ENCODE measurements at regions not wholly inside any gene's neighbourhood (a gene's known extent, or its start where the extent isn't known, plus 50 kb on each side); places are given as distances from the start of the nearest gene placed in this dataset.

- no peaks in the 10 kb centered on the region for H3K4me1 Mint-ChIP-seq
- H3K27me3 Mint-ChIP-seq (ENCODE audit: low read depth) = no peaks in the 10 kb centered on the region
- peaks cover 3% of the 10 kb centered on the region for H3K36me3 Mint-ChIP-seq
- peaks cover 4% of the 10 kb centered on the region for H3K9me3 Mint-ChIP-seq
- no peak overlapping the region for H3K4me3 Mint-ChIP-seq
- no peak overlapping the region for H3K27ac Mint-ChIP-seq
- TF ChIP-seq, protein P1, sequence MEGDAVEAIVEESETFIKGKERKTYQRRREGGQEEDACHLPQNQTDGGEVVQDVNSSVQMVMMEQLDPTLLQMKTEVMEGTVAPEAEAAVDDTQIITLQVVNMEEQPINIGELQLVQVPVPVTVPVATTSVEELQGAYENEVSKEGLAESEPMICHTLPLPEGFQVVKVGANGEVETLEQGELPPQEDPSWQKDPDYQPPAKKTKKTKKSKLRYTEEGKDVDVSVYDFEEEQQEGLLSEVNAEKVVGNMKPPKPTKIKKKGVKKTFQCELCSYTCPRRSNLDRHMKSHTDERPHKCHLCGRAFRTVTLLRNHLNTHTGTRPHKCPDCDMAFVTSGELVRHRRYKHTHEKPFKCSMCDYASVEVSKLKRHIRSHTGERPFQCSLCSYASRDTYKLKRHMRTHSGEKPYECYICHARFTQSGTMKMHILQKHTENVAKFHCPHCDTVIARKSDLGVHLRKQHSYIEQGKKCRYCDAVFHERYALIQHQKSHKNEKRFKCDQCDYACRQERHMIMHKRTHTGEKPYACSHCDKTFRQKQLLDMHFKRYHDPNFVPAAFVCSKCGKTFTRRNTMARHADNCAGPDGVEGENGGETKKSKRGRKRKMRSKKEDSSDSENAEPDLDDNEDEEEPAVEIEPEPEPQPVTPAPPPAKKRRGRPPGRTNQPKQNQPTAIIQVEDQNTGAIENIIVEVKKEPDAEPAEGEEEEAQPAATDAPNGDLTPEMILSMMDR (IDR thresholded peaks at IDR 0.05; ENCODE audit: unreplicated experiment) = no peak
- DNase-seq (ENCODE audit: low spot score in 2 of 2, unreplicated experiment in 2 of 2) = no peak
Measured at GRCh38 chr4:130197946-130198345, 1102.0 kb downstream of the C4orf33 start.

DNA sequence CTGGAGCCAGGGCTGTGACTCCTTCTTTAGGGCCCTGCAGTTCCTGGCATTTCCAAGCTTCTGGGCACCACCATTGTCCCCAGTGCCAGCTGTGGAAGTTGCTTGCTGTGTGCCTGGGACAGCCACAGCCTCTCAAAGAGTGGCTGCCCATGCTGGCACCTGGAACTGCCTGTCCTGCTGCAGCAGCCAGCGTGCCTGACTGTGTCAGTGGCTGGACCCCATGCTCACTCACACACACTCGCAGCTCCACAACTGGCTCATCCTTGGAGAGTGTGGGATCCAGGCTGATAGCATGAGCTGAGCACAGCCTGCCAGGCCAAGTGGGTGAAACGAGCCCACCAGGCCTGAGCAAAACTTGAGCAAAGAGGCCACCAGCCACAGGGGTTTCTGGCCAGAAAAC lies 1107.6 kb downstream of the C4orf33 start:
- no peaks in the 10 kb centered on the region for H3K4me1 Mint-ChIP-seq
- H3K4me3 Mint-ChIP-seq = no peak overlapping the region
- TF ChIP-seq, protein P1 (IDR thresholded peaks at IDR 0.05; ENCODE audit: unreplicated experiment) = no peak
- no peak overlapping the region for H3K27ac Mint-ChIP-seq
- peaks cover 18% of the 10 kb centered on the region for H3K9me3 Mint-ChIP-seq
- DNase-seq (ENCODE audit: low spot score in 2 of 2, unreplicated experiment in 2 of 2) = no peak
- no peaks in the 10 kb centered on the region for H3K27me3 Mint-ChIP-seq (ENCODE audit: low read depth)
- peaks cover 3% of the 10 kb centered on the region for H3K36me3 Mint-ChIP-seq

DNA sequence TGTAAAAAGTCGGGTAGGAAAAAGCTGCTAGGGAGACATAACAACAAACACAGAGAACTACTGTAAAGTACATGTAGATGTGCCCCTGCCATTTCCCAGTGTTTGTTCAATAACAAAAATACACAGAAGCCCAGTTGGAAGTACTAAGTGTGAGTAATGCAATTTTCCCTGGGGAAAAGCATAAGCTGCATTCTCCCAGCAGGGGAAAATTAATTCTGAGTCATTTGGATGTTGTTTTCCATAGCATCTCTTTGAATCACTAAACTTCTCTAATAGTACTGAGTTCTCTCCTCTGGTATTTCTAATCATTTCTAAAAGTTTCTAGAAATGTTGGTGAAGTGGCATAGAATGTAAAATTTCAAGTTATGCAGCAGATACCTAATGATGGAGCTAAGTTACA lies 1114.9 kb downstream of the C4orf33 start:
- TF ChIP-seq, protein P1 (IDR thresholded peaks at IDR 0.05; ENCODE audit: unreplicated experiment) = no peak

GRCh38 chr4:130214268-130214667 lies 1118.3 kb downstream of the C4orf33 start:
- Mint-ChIP-seq H3K27ac (no peak overlapping the region), H3K4me1 (no peaks in the 10 kb centered on the region), H3K9me3 (no peaks in the 10 kb centered on the region), H3K4me3 (no peak overlapping the region), H3K27me3 (ENCODE audit: low read depth) (no peaks in the 10 kb centered on the region), H3K36me3 (no peaks in the 10 kb centered on the region)
- DNase-seq (ENCODE audit: low spot score in 2 of 2, unreplicated experiment in 2 of 2) = no peak
- TF ChIP-seq, protein P1 (IDR thresholded peaks at IDR 0.05; ENCODE audit: unreplicated experiment) = no peak

More for the DNA sequence above, 1114.9 kb downstream of the C4orf33 start:
- Mint-ChIP-seq H3K27me3 (ENCODE audit: low read depth) (no peaks in the 10 kb centered on the region), H3K9me3 (peaks cover 6% of the 10 kb centered on the region), H3K27ac (no peak overlapping the region), H3K36me3 (no peaks in the 10 kb centered on the region), H3K4me1 (no peaks in the 10 kb centered on the region), H3K4me3 (no peak overlapping the region)
- DNase-seq (ENCODE audit: low spot score in 2 of 2, unreplicated experiment in 2 of 2) = no peak

DNA sequence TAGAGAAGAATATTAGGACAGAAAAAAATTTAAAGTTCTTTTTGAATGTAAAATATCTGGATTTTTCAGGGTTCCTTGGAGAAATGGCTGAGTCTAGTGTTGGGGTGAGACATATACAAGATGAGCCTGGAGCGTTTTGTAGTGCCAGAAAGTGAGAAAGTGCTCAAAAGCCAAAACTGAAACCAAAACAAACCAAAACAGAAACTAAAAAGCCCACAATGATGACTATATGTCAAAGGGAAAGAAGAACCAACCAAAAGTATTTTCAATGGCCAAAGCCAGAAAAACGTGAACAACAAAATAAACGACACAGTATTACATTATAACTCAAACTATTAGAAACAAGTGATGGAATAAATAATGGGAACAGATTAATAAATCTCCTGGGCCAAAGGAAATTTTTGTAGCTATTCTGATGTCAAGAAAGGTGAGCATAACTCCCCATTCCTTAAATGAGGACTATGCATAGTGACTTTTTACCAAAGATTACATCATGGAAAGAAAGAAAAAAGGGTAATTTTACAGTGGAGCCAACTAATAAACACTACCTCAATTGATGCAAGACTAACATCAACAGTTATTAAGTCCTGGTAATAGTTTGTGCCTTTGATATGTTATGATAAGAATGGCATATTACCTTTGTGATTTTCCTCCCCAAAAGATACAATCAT lies 1137.6 kb downstream of the C4orf33 start:
- Mint-ChIP-seq H3K27me3 (ENCODE audit: low read depth) (no peaks in the 10 kb centered on the region), H3K36me3 (no peaks in the 10 kb centered on the region), H3K4me1 (no peaks in the 10 kb centered on the region), H3K4me3 (no peak overlapping the region), H3K9me3 (no peaks in the 10 kb centered on the region), H3K27ac (no peak overlapping the region)
- no peak for DNase-seq (ENCODE audit: low spot score in 2 of 2, unreplicated experiment in 2 of 2)
- TF ChIP-seq, protein P1 (IDR thresholded peaks at IDR 0.05; ENCODE audit: unreplicated experiment) = no peak
